HG02943 (cell line): ENCODE measurements at regions not wholly inside any gene's neighbourhood (a gene's known extent, or its start where the extent isn't known, plus 50 kb on each side); places are given as distances from the start of the nearest gene placed in this dataset.
A peak's percentile ranks its signal among the peaks of the same experiment; 100 is the strongest.
"Not testable (repeated sequence)": the region's sequence is repeated elsewhere in the genome, so short reads cannot be mapped to it uniquely, and the experiment has no call there.

Source experiments
- ATAC-seq: cut with Tn5 transposase; IDR thresholded peaks from one replicate; pipeline ENCODE4 v1.9.1; 2021; ENCODE audit warnings: mild to moderate bottlenecking, low read depth, moderate library complexity; ENCODE audit not compliant: unreplicated experiment

GRCh38 chr6:135604035-135604860 lies 106.7 kb upstream of the AHI1 start:
- no peak for ATAC-seq

GRCh38 chr6:135605278-135605790 lies 107.8 kb upstream of the AHI1 start:
- ATAC-seq, result no peak

GRCh38 chr6:135606392-135606791 lies 108.9 kb upstream of the AHI1 start:
- ATAC-seq, result no peak

- ATAC-seq, result no peak
These were observed 110.5 kb upstream of the AHI1 start for GRCh38 chr6:135608031-135608430.

GRCh38 chr6:135610192-135610591 lies 112.7 kb upstream of the AHI1 start:
- not testable (repeated sequence) for ATAC-seq

GRCh38 chr6:135616655-135617054 lies 119.1 kb upstream of the AHI1 start:
- ATAC-seq, result no peak

- ATAC-seq, result no peak
These were observed 119.7 kb upstream of the AHI1 start for GRCh38 chr6:135617222-135617621.

GRCh38 chr6:135622081-135622480 lies 124.5 kb upstream of the AHI1 start:
- no peak for ATAC-seq

- ATAC-seq, result no peak
These were observed 126.4 kb upstream of the AHI1 start for GRCh38 chr6:135623979-135624378.

- no peak for ATAC-seq
These were observed 127.1 kb upstream of the AHI1 start for GRCh38 chr6:135624402-135625295.

- ATAC-seq, result not testable (repeated sequence)
These were observed 128.5 kb upstream of the AHI1 start for GRCh38 chr6:135626001-135626400.

GRCh38 chr6:135627092-135627715 lies 129.7 kb upstream of the AHI1 start:
- peak; percentile 95 for ATAC-seq

- ATAC-seq, result no peak
These were observed 133.3 kb upstream of the AHI1 start for GRCh38 chr6:135630789-135631376.

GRCh38 chr6:135631821-135632220 lies 134.3 kb upstream of the AHI1 start:
- no peak for ATAC-seq

- no peak for ATAC-seq
These were observed 136.0 kb upstream of the AHI1 start for GRCh38 chr6:135633573-135633972.

- ATAC-seq, result no peak
These were observed 140.2 kb upstream of the AHI1 start for GRCh38 chr6:135637701-135638100.

- no peak for ATAC-seq
These were observed 140.6 kb upstream of the AHI1 start for GRCh38 chr6:135638108-135638507.

GRCh38 chr6:135640048-135640447 lies 142.5 kb upstream of the AHI1 start:
- no peak for ATAC-seq

GRCh38 chr6:135640449-135641111 lies 143.0 kb upstream of the AHI1 start:
- ATAC-seq, result no peak

GRCh38 chr6:135642912-135643311 lies 145.4 kb upstream of the AHI1 start:
- ATAC-seq, result no peak
